ENCODE measurements at regions not wholly inside any gene's neighbourhood (a gene's known extent, or its start where the extent isn't known, plus 50 kb on each side); places are given as distances from the start of the nearest gene placed in this dataset.

DNA sequence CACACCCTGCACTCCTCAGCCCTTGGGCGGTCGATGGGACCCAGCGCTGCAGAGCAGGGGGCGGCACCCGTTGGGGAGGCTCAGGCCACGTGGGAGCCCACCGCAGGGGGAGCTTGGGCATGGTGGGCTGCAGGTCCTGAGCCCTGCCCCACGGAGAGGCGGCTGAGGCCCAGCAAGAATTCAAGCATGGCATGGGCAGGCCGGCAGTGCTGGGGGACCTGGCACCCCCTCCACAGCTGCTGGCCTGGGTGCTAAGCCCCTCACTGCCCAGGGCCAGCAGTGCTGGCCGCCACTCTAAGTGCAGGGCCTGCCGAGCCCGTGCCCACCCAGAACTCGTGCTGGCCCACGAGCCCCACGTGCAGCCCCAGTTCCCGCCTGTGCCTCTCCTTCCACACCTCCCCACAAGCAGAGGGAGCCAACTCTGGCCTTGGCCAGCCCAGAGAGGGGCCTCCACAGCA is 555.0 kb upstream of the ADGRL4 start:
- peaks cover 0 to 3% (median 0%) of the 10 kb centered on the region in 4 donors for H3K9me3 ChIP-seq (ENCODE audit: control insufficient read depth in 4 of 4, low read length in 3 of 4)
- 92% methylated on average over 17 of the region's 17 CpGs for WGBS
- H3K9ac ChIP-seq (ENCODE audit: low read depth in 1 of 2, low read length in 2 of 2) = no peak overlapping the region
- TF ChIP-seq RAD21 (IDR thresholded peaks at IDR 0.05) = no peak
- no peak for TF ChIP-seq FOXA2 (IDR thresholded peaks at IDR 0.05)
- TF ChIP-seq, protein P1, sequence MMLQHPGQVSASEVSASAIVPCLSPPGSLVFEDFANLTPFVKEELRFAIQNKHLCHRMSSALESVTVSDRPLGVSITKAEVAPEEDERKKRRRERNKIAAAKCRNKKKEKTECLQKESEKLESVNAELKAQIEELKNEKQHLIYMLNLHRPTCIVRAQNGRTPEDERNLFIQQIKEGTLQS (IDR thresholded peaks at IDR 0.05) = no peak
- TF ChIP-seq, protein P2, sequence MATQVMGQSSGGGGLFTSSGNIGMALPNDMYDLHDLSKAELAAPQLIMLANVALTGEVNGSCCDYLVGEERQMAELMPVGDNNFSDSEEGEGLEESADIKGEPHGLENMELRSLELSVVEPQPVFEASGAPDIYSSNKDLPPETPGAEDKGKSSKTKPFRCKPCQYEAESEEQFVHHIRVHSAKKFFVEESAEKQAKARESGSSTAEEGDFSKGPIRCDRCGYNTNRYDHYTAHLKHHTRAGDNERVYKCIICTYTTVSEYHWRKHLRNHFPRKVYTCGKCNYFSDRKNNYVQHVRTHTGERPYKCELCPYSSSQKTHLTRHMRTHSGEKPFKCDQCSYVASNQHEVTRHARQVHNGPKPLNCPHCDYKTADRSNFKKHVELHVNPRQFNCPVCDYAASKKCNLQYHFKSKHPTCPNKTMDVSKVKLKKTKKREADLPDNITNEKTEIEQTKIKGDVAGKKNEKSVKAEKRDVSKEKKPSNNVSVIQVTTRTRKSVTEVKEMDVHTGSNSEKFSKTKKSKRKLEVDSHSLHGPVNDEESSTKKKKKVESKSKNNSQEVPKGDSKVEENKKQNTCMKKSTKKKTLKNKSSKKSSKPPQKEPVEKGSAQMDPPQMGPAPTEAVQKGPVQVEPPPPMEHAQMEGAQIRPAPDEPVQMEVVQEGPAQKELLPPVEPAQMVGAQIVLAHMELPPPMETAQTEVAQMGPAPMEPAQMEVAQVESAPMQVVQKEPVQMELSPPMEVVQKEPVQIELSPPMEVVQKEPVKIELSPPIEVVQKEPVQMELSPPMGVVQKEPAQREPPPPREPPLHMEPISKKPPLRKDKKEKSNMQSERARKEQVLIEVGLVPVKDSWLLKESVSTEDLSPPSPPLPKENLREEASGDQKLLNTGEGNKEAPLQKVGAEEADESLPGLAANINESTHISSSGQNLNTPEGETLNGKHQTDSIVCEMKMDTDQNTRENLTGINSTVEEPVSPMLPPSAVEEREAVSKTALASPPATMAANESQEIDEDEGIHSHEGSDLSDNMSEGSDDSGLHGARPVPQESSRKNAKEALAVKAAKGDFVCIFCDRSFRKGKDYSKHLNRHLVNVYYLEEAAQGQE (IDR thresholded peaks at IDR 0.05) = no peak
- no peak for TF ChIP-seq FOXA1 (IDR thresholded peaks at IDR 0.05)
- TF ChIP-seq, protein P3, sequence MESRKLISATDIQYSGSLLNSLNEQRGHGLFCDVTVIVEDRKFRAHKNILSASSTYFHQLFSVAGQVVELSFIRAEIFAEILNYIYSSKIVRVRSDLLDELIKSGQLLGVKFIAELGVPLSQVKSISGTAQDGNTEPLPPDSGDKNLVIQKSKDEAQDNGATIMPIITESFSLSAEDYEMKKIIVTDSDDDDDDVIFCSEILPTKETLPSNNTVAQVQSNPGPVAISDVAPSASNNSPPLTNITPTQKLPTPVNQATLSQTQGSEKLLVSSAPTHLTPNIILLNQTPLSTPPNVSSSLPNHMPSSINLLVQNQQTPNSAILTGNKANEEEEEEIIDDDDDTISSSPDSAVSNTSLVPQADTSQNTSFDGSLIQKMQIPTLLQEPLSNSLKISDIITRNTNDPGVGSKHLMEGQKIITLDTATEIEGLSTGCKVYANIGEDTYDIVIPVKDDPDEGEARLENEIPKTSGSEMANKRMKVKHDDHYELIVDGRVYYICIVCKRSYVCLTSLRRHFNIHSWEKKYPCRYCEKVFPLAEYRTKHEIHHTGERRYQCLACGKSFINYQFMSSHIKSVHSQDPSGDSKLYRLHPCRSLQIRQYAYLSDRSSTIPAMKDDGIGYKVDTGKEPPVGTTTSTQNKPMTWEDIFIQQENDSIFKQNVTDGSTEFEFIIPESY (IDR thresholded peaks at IDR 0.05) = no peak
- DNase-seq (ENCODE audit: low spot score) = no peak
- no peaks in the 10 kb centered on the region for H3K4me1 ChIP-seq (ENCODE audit: control insufficient read depth in 4 of 4, insufficient read depth in 4 of 4, low read length in 3 of 4)
- H3K27ac ChIP-seq (ENCODE audit: low read depth in 1 of 2, low read length in 2 of 2) = no peak overlapping the region
- H3K4me3 ChIP-seq (ENCODE audit: low read depth in 1 of 3, low read length in 3 of 3) = no peak overlapping the region
- no peaks in the 10 kb centered on the region for H3K36me3 ChIP-seq (ENCODE audit: control insufficient read depth in 4 of 4, insufficient read depth in 3 of 4, low read depth in 1 of 4, low read length in 3 of 4)
- H3K27me3 ChIP-seq (ENCODE audit: control insufficient read depth in 4 of 4, insufficient read depth in 4 of 4, low read length in 3 of 4) = no peaks in the 10 kb centered on the region

DNA sequence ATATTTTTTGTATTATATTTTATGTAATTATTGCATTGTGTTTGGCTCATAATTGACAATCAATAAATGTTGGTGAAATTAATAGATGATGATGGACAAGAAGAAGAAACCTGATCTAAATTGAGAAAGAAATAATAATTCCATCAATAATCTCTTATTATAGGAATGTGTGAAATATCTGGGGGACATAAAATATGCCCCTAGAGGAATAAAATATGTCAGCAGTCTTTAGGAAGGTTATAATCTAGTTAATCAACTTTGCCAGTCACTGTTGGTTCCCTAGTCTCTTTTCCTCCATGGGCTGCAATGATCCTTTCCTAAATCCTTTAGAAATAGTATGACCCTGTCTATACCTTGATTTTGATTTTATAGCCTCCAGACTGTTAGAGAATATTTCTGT is 549.7 kb upstream of the ADGRL4 start:
- Histone ChIP-seq H3K27ac (ENCODE audit: low read depth in 1 of 2, low read length in 2 of 2) (no peak overlapping the region), H3K36me3 (ENCODE audit: control insufficient read depth in 4 of 4, insufficient read depth in 3 of 4, low read depth in 1 of 4, low read length in 3 of 4) (no peaks in the 10 kb centered on the region), H3K9me3 (ENCODE audit: control insufficient read depth in 4 of 4, low read length in 3 of 4) (no peaks in the 10 kb centered on the region), H3K27me3 (ENCODE audit: control insufficient read depth in 4 of 4, insufficient read depth in 4 of 4, low read length in 3 of 4) (no peaks in the 10 kb centered on the region), H3K9ac (ENCODE audit: low read depth in 1 of 2, low read length in 2 of 2) (no peak overlapping the region), H3K4me3 (ENCODE audit: low read depth in 1 of 3, low read length in 3 of 3) (no peak overlapping the region), H3K4me1 (ENCODE audit: control insufficient read depth in 4 of 4, insufficient read depth in 4 of 4, low read length in 3 of 4) (no peaks in the 10 kb centered on the region)
- no peak for DNase-seq (ENCODE audit: low spot score)
- no peak for TF ChIP-seq SP1 (IDR thresholded peaks at IDR 0.05)
- TF ChIP-seq EGR1 (IDR thresholded peaks at IDR 0.05; ENCODE audit: low read depth in 2 of 2) = no peak
- no peak for TF ChIP-seq RAD21 (IDR thresholded peaks at IDR 0.05)
- TF ChIP-seq, protein P4, sequence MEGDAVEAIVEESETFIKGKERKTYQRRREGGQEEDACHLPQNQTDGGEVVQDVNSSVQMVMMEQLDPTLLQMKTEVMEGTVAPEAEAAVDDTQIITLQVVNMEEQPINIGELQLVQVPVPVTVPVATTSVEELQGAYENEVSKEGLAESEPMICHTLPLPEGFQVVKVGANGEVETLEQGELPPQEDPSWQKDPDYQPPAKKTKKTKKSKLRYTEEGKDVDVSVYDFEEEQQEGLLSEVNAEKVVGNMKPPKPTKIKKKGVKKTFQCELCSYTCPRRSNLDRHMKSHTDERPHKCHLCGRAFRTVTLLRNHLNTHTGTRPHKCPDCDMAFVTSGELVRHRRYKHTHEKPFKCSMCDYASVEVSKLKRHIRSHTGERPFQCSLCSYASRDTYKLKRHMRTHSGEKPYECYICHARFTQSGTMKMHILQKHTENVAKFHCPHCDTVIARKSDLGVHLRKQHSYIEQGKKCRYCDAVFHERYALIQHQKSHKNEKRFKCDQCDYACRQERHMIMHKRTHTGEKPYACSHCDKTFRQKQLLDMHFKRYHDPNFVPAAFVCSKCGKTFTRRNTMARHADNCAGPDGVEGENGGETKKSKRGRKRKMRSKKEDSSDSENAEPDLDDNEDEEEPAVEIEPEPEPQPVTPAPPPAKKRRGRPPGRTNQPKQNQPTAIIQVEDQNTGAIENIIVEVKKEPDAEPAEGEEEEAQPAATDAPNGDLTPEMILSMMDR (IDR thresholded peaks at IDR 0.05; ENCODE audit: low read depth, low read length, missing input control) = no peak
- TF ChIP-seq FOXA1 (IDR thresholded peaks at IDR 0.05) = no peak
- TF ChIP-seq HNF4G (IDR thresholded peaks at IDR 0.05) = no peak
- no peak for TF ChIP-seq RXRA (IDR thresholded peaks at IDR 0.05)
- TF ChIP-seq HNF4A (conservative IDR thresholded peaks at IDR 0.05) = no peak
- TF ChIP-seq, protein P3 (IDR thresholded peaks at IDR 0.05) = no peak

Measured in liver (tissue), 8 donors.